K562 (cell line): ENCODE measurements at regions not wholly inside any gene's neighbourhood (a gene's known extent, or its start where the extent isn't known, plus 50 kb on each side); places are given as distances from the start of the nearest gene placed in this dataset.

Experiments used
- ATF1 ChIP-seq, 2 experiments: fragments of 450-650 bp in 1 of 2; IDR thresholded peaks; 2 replicates each; pipeline ENCODE4 v1.6.1; 2016; ENCODE audit warnings: missing compliant biosample characterization in 1 of 2, missing genetic modification characterization in 1 of 2
- HCFC1 ChIP-seq: IDR thresholded peaks from 2 replicates; pipeline ENCODE4 v1.6.1; 2012; ENCODE audit warnings: low read depth, low read length, improper control_type of control experiment
- MEF2D ChIP-seq: conservative IDR thresholded peaks from 2 replicates; pipeline ENCODE4 v1.6.1; 2016; ENCODE audit warnings: low read depth, missing genetic modification characterization, missing compliant biosample characterization
- PTBP1 ChIP-seq: fragments of 200-400 bp; formaldehyde crosslinking; IDR thresholded peaks from 2 replicates; pipeline ENCODE4 v1.6.1; 2017; ENCODE audit warnings: low read depth, low read length
- SRF ChIP-seq, 2 experiments: fragments of 250-450, 450-650 bp in 1 of 2; sonication (Bioruptor Pico) in 1 of 2; sonication (generic) in 1 of 2; formaldehyde crosslinking; IDR thresholded peaks; 2 replicates each; pipeline versions ENCODE4 v1.5.0 to v1.5.1; 2020 to 2022; ENCODE audit warnings: mild to moderate bottlenecking in 1 of 2, missing genetic modification reagents in 1 of 2
- SRSF7 ChIP-seq: fragments of 200-400 bp; formaldehyde crosslinking; optimal IDR thresholded peaks from 2 replicates; pipeline ENCODE3; 2017; ENCODE audit warnings: mild to moderate bottlenecking, low read depth, low read length
- ZNF766 ChIP-seq: fragments of 200-800 bp; sonication (Bioruptor generic); conservative IDR thresholded peaks from 2 replicates; pipeline ENCODE4 v1.6.1; 2016; ENCODE audit warnings: missing genetic modification characterization, missing compliant biosample characterization
- TF ChIP-seq, protein P1 (sequence below): fragments of 250-450 bp; sonication (Bioruptor Pico); IDR thresholded peaks from 2 replicates; pipeline ENCODE4 v1.5.0; 2020; ENCODE audit warnings: mild to moderate bottlenecking
- TF ChIP-seq, protein P2 (sequence below), 3 experiments: IDR thresholded peaks in 2 of 3; conservative IDR thresholded peaks in 1 of 3; 2 replicates each; pipeline ENCODE4 v1.5.1; 2011 to 2012; ENCODE audit warnings: low read length in 3 of 3, mild to moderate bottlenecking in 3 of 3, control low read depth in 2 of 3, improper control_type of control experiment in 1 of 3, inconsistent platforms in 1 of 3, low read depth in 1 of 3, mixed read lengths in 1 of 3, moderate library complexity in 1 of 3; ENCODE audit not compliant: insufficient read depth in 2 of 3

DNA sequence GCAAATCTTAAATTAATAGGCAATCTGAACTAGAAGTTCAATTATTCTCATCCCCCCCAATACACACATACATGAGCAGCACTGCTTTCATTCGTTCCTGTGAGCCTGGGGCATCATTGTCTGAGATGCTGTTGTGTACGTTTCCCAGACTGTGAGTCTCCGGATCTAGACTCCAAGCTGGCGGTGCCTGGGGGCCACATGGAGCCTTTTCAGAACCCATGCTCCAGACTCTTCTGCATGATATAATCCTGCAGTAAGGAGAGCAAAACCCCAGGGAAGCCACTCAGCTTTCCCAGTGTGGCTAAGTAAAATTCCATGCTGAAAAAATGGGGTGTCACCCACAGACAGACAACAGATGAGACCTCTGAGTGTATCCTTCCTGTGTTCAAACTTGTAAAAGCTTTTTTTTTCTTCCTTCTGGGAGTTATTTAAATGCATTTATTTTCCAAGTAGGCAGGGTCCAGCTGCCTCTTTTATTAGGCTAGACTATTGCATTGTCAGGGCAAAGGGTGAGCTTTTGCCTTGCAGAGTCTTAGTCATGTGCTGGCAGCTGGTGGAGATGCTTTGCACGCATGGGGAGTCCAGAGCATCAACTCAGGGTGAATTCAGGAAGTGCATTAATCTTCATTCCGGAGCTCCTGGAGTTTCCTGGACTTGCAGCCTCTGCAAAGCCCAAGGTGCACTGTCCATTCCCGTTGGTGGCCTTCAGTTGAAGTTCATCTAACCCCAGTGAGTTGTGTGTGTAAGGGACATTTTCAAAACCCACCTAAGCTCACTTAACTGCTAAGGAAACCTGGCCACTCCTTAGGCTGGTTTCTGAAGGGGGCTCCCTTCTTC, 185.7 kb upstream of the ADO start:
- TF ChIP-seq SRF (CRISPR knock-in tag; IDR thresholded peaks at IDR 0.05) (no peak), PTBP1 (no peak), ZNF766 (CRISPR knock-in tag) (no peak), MEF2D (tag) (no peak), SRSF7 (no peak), HCFC1 (no peak), ATF1 (CRISPR knock-in tag; IDR thresholded peaks at IDR 0.05) (no peak), ATF1 (tag; IDR thresholded peaks at IDR 0.05) (no peak)
- TF ChIP-seq, protein P1, sequence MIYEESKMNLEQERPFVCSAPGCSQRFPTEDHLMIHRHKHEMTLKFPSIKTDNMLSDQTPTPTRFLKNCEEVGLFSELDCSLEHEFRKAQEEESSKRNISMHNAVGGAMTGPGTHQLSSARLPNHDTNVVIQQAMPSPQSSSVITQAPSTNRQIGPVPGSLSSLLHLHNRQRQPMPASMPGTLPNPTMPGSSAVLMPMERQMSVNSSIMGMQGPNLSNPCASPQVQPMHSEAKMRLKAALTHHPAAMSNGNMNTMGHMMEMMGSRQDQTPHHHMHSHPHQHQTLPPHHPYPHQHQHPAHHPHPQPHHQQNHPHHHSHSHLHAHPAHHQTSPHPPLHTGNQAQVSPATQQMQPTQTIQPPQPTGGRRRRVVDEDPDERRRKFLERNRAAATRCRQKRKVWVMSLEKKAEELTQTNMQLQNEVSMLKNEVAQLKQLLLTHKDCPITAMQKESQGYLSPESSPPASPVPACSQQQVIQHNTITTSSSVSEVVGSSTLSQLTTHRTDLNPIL (CRISPR knock-in tag): no peak
- TF ChIP-seq, protein P2, sequence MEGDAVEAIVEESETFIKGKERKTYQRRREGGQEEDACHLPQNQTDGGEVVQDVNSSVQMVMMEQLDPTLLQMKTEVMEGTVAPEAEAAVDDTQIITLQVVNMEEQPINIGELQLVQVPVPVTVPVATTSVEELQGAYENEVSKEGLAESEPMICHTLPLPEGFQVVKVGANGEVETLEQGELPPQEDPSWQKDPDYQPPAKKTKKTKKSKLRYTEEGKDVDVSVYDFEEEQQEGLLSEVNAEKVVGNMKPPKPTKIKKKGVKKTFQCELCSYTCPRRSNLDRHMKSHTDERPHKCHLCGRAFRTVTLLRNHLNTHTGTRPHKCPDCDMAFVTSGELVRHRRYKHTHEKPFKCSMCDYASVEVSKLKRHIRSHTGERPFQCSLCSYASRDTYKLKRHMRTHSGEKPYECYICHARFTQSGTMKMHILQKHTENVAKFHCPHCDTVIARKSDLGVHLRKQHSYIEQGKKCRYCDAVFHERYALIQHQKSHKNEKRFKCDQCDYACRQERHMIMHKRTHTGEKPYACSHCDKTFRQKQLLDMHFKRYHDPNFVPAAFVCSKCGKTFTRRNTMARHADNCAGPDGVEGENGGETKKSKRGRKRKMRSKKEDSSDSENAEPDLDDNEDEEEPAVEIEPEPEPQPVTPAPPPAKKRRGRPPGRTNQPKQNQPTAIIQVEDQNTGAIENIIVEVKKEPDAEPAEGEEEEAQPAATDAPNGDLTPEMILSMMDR (IDR thresholded peaks at IDR 0.05 in 2 of 3, conservative IDR thresholded peaks at IDR 0.05 in 1 of 3; ENCODE audit: insufficient read depth in 2 of 3, low read depth in 1 of 3, low read length in 3 of 3): no peak
